ENCODE measurements at regions not wholly inside any gene's neighbourhood (a gene's known extent, or its start where the extent isn't known, plus 50 kb on each side); places are given as distances from the start of the nearest gene placed in this dataset.
"Not testable (repeated sequence)": the region's sequence is repeated elsewhere in the genome, so short reads cannot be mapped to it uniquely, and the experiment has no call there.

GRCh38 chr15:77944002-77944867 is 133.3 kb downstream of the TBC1D2B start:
- Histone ChIP-seq H3K27me3 (ENCODE audit: control insufficient read depth, insufficient read depth, low read length) (no peaks in the 10 kb centered on the region; the same call in 1 of the 2 replicates), H3K36me3 (replicated peaks; ENCODE audit: control insufficient read depth, insufficient read depth, low read length) (no peaks in the 10 kb centered on the region), H3K4me3 (ENCODE audit: insufficient read depth, low read depth, low read length) (peak overlapping the region; percentile 45)
- peak; percentile 88 for DNase-seq

GRCh38 chr15:77942611-77943211 is 134.8 kb downstream of the TBC1D2B start:
- Histone ChIP-seq H3K4me3 (ENCODE audit: insufficient read depth, low read depth, low read length) (no peak overlapping the region), H3K36me3 (replicated peaks; ENCODE audit: control insufficient read depth, insufficient read depth, low read length) (no peaks in the 10 kb centered on the region), H3K27me3 (ENCODE audit: control insufficient read depth, insufficient read depth, low read length) (no peaks in the 10 kb centered on the region; the same call in 1 of the 2 replicates)
- no peak for DNase-seq

GRCh38 chr15:77941090-77941827 is 136.3 kb downstream of the TBC1D2B start:
- not testable (repeated sequence) for H3K36me3 ChIP-seq (replicated peaks; ENCODE audit: control insufficient read depth, insufficient read depth, low read length); H3K4me3 ChIP-seq (ENCODE audit: insufficient read depth, low read depth, low read length); DNase-seq; H3K27me3 ChIP-seq (ENCODE audit: control insufficient read depth, insufficient read depth, low read length)

DNA sequence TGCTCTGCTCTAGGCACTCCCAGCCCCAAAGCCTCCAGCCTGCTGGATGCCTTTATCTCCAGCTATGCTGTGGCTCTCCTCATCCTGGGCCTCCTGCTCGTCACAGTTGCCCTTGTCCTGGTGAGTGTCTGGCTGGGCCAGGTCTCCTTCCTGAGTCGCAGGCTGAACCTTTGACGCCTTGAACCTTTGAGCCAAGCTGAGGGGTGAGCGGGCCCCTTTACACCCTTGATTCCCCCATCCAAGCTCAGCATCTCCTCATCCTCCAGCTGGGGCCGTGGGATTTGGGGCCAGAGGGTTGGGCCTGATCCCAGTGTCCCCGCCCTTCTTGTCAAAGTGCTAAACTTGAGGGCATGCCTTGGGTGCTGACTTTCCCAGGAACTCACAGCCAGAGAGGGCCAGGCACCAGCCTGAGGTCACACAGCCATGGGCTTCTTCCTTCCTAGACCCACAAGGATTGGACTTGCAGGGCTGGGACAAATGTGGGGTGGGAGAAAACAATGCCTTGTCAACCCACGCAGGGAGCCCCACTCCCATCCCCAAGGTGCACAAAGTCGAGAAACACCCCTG is 137.0 kb downstream of the TBC1D2B start:
- no peak for DNase-seq
- no peaks in the 10 kb centered on the region; the same call in 1 of the 2 replicates for H3K27me3 ChIP-seq (ENCODE audit: control insufficient read depth, insufficient read depth, low read length)
- no peaks in the 10 kb centered on the region for H3K36me3 ChIP-seq (replicated peaks; ENCODE audit: control insufficient read depth, insufficient read depth, low read length)
- no peak overlapping the region for H3K4me3 ChIP-seq (ENCODE audit: insufficient read depth, low read depth, low read length)

DNA sequence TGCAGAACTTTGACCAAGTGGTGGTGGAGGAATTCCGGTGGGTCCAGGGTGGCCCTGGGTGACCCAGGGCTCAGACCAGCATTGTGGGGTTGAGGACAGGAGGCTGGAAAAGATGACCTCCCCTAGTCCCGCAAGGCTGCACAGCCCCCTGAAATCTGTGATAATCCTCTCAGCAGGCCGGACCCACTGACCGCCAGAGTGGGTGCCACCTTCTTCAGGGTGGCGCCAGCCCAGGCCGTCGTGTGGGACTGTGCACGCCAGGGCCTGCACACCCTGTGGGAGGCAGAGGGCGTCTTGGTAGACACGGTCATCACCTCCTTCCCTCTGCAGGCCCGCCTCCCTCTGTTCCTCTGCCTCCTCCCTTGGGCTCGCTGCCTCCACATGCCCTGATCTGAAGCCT is 137.7 kb downstream of the TBC1D2B start:
- Histone ChIP-seq H3K27me3 (ENCODE audit: control insufficient read depth, insufficient read depth, low read length) (no peaks in the 10 kb centered on the region; the same call in 1 of the 2 replicates), H3K4me3 (ENCODE audit: insufficient read depth, low read depth, low read length) (no peak overlapping the region), H3K36me3 (replicated peaks; ENCODE audit: control insufficient read depth, insufficient read depth, low read length) (no peaks in the 10 kb centered on the region)
- no peak for DNase-seq

- DNase-seq; H3K36me3 ChIP-seq (replicated peaks; ENCODE audit: control insufficient read depth, insufficient read depth, low read length); H3K4me3 ChIP-seq (ENCODE audit: insufficient read depth, low read depth, low read length): not testable (repeated sequence)
Observed at GRCh38 chr15:77939026-77939425, 138.5 kb downstream of the TBC1D2B start.

GRCh38 chr15:77938546-77938945 is 139.0 kb downstream of the TBC1D2B start:
- not testable (repeated sequence) for H3K27me3 ChIP-seq (ENCODE audit: control insufficient read depth, insufficient read depth, low read length); H3K36me3 ChIP-seq (replicated peaks; ENCODE audit: control insufficient read depth, insufficient read depth, low read length); DNase-seq; H3K4me3 ChIP-seq (ENCODE audit: insufficient read depth, low read depth, low read length)

More at GRCh38 chr15:77939026-77939425, 138.5 kb downstream of the TBC1D2B start:
- not testable (repeated sequence) for H3K27me3 ChIP-seq (ENCODE audit: control insufficient read depth, insufficient read depth, low read length)

GRCh38 chr15:77936567-77936966 is 140.9 kb downstream of the TBC1D2B start:
- not testable (repeated sequence) for DNase-seq; H3K36me3 ChIP-seq (replicated peaks; ENCODE audit: control insufficient read depth, insufficient read depth, low read length); H3K27me3 ChIP-seq (ENCODE audit: control insufficient read depth, insufficient read depth, low read length); H3K4me3 ChIP-seq (ENCODE audit: insufficient read depth, low read depth, low read length)

- H3K27me3 ChIP-seq (ENCODE audit: control insufficient read depth, insufficient read depth, low read length); H3K36me3 ChIP-seq (replicated peaks; ENCODE audit: control insufficient read depth, insufficient read depth, low read length); H3K4me3 ChIP-seq (ENCODE audit: insufficient read depth, low read depth, low read length); DNase-seq: not testable (repeated sequence)
Observed at GRCh38 chr15:77934516-77934915, 143.0 kb downstream of the TBC1D2B start.

GRCh38 chr15:77930907-77931306 is 146.6 kb downstream of the TBC1D2B start:
- not testable (repeated sequence) for H3K4me3 ChIP-seq (ENCODE audit: insufficient read depth, low read depth, low read length); DNase-seq; H3K36me3 ChIP-seq (replicated peaks; ENCODE audit: control insufficient read depth, insufficient read depth, low read length); H3K27me3 ChIP-seq (ENCODE audit: control insufficient read depth, insufficient read depth, low read length)

GRCh38 chr15:77930490-77930889 is 147.0 kb downstream of the TBC1D2B start:
- not testable (repeated sequence) for H3K4me3 ChIP-seq (ENCODE audit: insufficient read depth, low read depth, low read length)

GRCh38 chr15:77926789-77927188 is 150.7 kb downstream of the TBC1D2B start:
- peak; percentile 72 for DNase-seq
- not testable (repeated sequence) for H3K4me3 ChIP-seq (ENCODE audit: insufficient read depth, low read depth, low read length); H3K36me3 ChIP-seq (replicated peaks; ENCODE audit: control insufficient read depth, insufficient read depth, low read length); H3K27me3 ChIP-seq (ENCODE audit: control insufficient read depth, insufficient read depth, low read length)

More at GRCh38 chr15:77930490-77930889, 147.0 kb downstream of the TBC1D2B start:
- not testable (repeated sequence) for H3K36me3 ChIP-seq (replicated peaks; ENCODE audit: control insufficient read depth, insufficient read depth, low read length); H3K27me3 ChIP-seq (ENCODE audit: control insufficient read depth, insufficient read depth, low read length); DNase-seq

- H3K36me3 ChIP-seq (replicated peaks; ENCODE audit: control insufficient read depth, insufficient read depth, low read length); H3K27me3 ChIP-seq (ENCODE audit: control insufficient read depth, insufficient read depth, low read length); DNase-seq; H3K4me3 ChIP-seq (ENCODE audit: insufficient read depth, low read depth, low read length): not testable (repeated sequence)
Observed at GRCh38 chr15:77926296-77926695, 151.2 kb downstream of the TBC1D2B start.

- not testable (repeated sequence) for DNase-seq
Observed at GRCh38 chr15:77925101-77925500, 152.4 kb downstream of the TBC1D2B start.

More at GRCh38 chr15:77925101-77925500, 152.4 kb downstream of the TBC1D2B start:
- H3K4me3 ChIP-seq (ENCODE audit: insufficient read depth, low read depth, low read length); H3K27me3 ChIP-seq (ENCODE audit: control insufficient read depth, insufficient read depth, low read length); H3K36me3 ChIP-seq (replicated peaks; ENCODE audit: control insufficient read depth, insufficient read depth, low read length): not testable (repeated sequence)
